ENCODE measurements at regions not wholly inside any gene's neighbourhood (a gene's known extent, or its start where the extent isn't known, plus 50 kb on each side); places are given as distances from the start of the nearest gene placed in this dataset.

- TF ChIP-seq CTCF (IDR thresholded peaks at IDR 0.05), result no peak
- no peak for TF ChIP-seq POLR2A (IDR thresholded peaks at IDR 0.05)
Measured at GRCh38 chr2:10978090-10978670, 66.4 kb downstream of the KCNF1 start.

All from thyroid gland (tissue), 4 donors.